Neural progenitor cell (in vitro differentiated cells): ENCODE measurements at regions not wholly inside any gene's neighbourhood (a gene's known extent, or its start where the extent isn't known, plus 50 kb on each side); places are given as distances from the start of the nearest gene placed in this dataset.

Experiments used
- CTCF ChIP-seq: fragments of 200-600 bp; sonication (generic); IDR thresholded peaks from 2 replicates; pipeline ENCODE4 v1.5.1; 2017; ENCODE audit warnings: antibody characterized with exemption, mild to moderate bottlenecking
- EZH2 ChIP-seq: fragments of 200-600 bp; sonication (generic); IDR thresholded peaks from 2 replicates; pipeline ENCODE4 v1.6.1; 2017; ENCODE audit warnings: antibody characterized with exemption, mild to moderate bottlenecking, moderate library complexity
- EZH2phosphoT487 ChIP-seq: fragments of 200-600 bp; sonication (generic); IDR thresholded peaks from 2 replicates; pipeline ENCODE4 v1.6.1; 2017; ENCODE audit warnings: antibody characterized with exemption

GRCh38 chrX:131792356-131792749, 230.7 kb upstream of the STK26 start:
- no peak for TF ChIP-seq CTCF
- TF ChIP-seq EZH2, result no peak
- TF ChIP-seq EZH2phosphoT487, result no peak
